ENCODE measurements at regions not wholly inside any gene's neighbourhood (a gene's known extent, or its start where the extent isn't known, plus 50 kb on each side); places are given as distances from the start of the nearest gene placed in this dataset.

- no peaks in the 10 kb centered on the region for H3K4me1 ChIP-seq (ENCODE audit: insufficient read depth, low read length, poor library complexity, severe bottlenecking)
- intact Hi-C loops (cut with micrococcal nuclease; ENCODE audit: unreplicated experiment), result no loop called here
- H3K4me3 ChIP-seq (ENCODE audit: low read depth, low read length, poor library complexity, severe bottlenecking), result no peak overlapping the region
- no peak overlapping the region for H3K27ac ChIP-seq (ENCODE audit: low read depth, low read length, poor library complexity, severe bottlenecking)
- no peaks in the 10 kb centered on the region for H3K27me3 ChIP-seq (replicated peaks; ENCODE audit: insufficient read depth, low read depth, low read length, poor library complexity)
- H3K36me3 ChIP-seq (ENCODE audit: insufficient read depth, low read length, poor library complexity, severe bottlenecking), result no peaks in the 10 kb centered on the region
- CTCF ChIA-PET, result no interaction called here
- POLR2A ChIA-PET (ENCODE audit: low non-redundant PET), result no interaction called here
- peaks cover 4% of the 10 kb centered on the region for H3K9me3 ChIP-seq (ENCODE audit: low read depth, low read length, poor library complexity, severe bottlenecking)
- TF ChIP-seq, protein P1, sequence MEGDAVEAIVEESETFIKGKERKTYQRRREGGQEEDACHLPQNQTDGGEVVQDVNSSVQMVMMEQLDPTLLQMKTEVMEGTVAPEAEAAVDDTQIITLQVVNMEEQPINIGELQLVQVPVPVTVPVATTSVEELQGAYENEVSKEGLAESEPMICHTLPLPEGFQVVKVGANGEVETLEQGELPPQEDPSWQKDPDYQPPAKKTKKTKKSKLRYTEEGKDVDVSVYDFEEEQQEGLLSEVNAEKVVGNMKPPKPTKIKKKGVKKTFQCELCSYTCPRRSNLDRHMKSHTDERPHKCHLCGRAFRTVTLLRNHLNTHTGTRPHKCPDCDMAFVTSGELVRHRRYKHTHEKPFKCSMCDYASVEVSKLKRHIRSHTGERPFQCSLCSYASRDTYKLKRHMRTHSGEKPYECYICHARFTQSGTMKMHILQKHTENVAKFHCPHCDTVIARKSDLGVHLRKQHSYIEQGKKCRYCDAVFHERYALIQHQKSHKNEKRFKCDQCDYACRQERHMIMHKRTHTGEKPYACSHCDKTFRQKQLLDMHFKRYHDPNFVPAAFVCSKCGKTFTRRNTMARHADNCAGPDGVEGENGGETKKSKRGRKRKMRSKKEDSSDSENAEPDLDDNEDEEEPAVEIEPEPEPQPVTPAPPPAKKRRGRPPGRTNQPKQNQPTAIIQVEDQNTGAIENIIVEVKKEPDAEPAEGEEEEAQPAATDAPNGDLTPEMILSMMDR (conservative IDR thresholded peaks at IDR 0.05; ENCODE audit: low read depth, low read length), result no peak
- TF ChIP-seq EZH2 (IDR thresholded peaks at IDR 0.05; ENCODE audit: borderline replicate concordance, low read depth, low read length, poor library complexity, severe bottlenecking), result no peak
- DNase-seq (ENCODE audit: low spot score), result no peak
- BruUV-seq (replicated peaks), result no TSS peak
These were observed 106.4 kb upstream of the SYNDIG1 start for GRCh38 chr20:24363031-24363430.

DNA sequence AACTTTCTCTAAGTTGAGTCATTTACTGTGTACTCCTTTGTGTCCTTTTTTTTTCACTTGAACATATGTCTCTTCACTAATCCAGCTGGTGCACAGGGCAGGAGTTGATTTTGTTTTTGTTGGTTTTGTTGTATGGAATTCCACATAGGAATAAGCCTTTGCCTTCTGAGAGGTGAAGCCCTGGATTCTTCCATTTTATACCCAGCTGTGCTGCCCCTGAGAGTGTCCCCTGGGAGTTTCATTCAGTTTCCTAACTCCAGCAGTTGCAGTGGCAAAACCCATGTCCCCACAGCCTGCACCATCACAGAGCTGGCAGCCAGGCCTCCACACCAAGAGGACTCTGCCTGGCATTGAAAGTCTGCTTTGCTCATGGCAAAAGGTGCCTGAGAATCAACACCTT is 107.3 kb upstream of the SYNDIG1 start:
- no peak for DNase-seq (ENCODE audit: low spot score)
- H3K27ac ChIP-seq (ENCODE audit: low read depth, low read length, poor library complexity, severe bottlenecking), result no peak overlapping the region
- TF ChIP-seq, protein P1 (conservative IDR thresholded peaks at IDR 0.05; ENCODE audit: low read depth, low read length), result no peak
- no peaks in the 10 kb centered on the region for H3K4me1 ChIP-seq (ENCODE audit: insufficient read depth, low read length, poor library complexity, severe bottlenecking)
- intact Hi-C loops (cut with micrococcal nuclease; ENCODE audit: unreplicated experiment), result no loop called here
- H3K36me3 ChIP-seq (ENCODE audit: insufficient read depth, low read length, poor library complexity, severe bottlenecking), result no peaks in the 10 kb centered on the region
- BruUV-seq (replicated peaks), result no TSS peak
- POLR2A ChIA-PET (ENCODE audit: low non-redundant PET), result no interaction called here
- CTCF ChIA-PET, result no interaction called here
- H3K27me3 ChIP-seq (replicated peaks; ENCODE audit: insufficient read depth, low read depth, low read length, poor library complexity), result no peaks in the 10 kb centered on the region
- no peak overlapping the region for H3K4me3 ChIP-seq (ENCODE audit: low read depth, low read length, poor library complexity, severe bottlenecking)
- peaks cover 4% of the 10 kb centered on the region for H3K9me3 ChIP-seq (ENCODE audit: low read depth, low read length, poor library complexity, severe bottlenecking)

- H3K4me3 ChIP-seq (ENCODE audit: low read depth, low read length, poor library complexity, severe bottlenecking), result no peak overlapping the region
- H3K36me3 ChIP-seq (ENCODE audit: insufficient read depth, low read length, poor library complexity, severe bottlenecking), result no peaks in the 10 kb centered on the region
- TF ChIP-seq EZH2 (IDR thresholded peaks at IDR 0.05; ENCODE audit: borderline replicate concordance, low read depth, low read length, poor library complexity, severe bottlenecking), result no peak
- TF ChIP-seq, protein P1 (conservative IDR thresholded peaks at IDR 0.05; ENCODE audit: low read depth, low read length), result no peak
- POLR2A ChIA-PET (ENCODE audit: low non-redundant PET), result no interaction called here
- intact Hi-C loops (cut with micrococcal nuclease; ENCODE audit: unreplicated experiment), result no loop called here
- H3K27me3 ChIP-seq (replicated peaks; ENCODE audit: insufficient read depth, low read depth, low read length, poor library complexity), result no peaks in the 10 kb centered on the region
- no peaks in the 10 kb centered on the region for H3K4me1 ChIP-seq (ENCODE audit: insufficient read depth, low read length, poor library complexity, severe bottlenecking)
- peaks cover 4% of the 10 kb centered on the region for H3K9me3 ChIP-seq (ENCODE audit: low read depth, low read length, poor library complexity, severe bottlenecking)
- H3K27ac ChIP-seq (ENCODE audit: low read depth, low read length, poor library complexity, severe bottlenecking), result no peak overlapping the region
- BruUV-seq (replicated peaks), result no TSS peak
- CTCF ChIA-PET, result no interaction called here
- DNase-seq (ENCODE audit: low spot score), result no peak
These were observed 107.9 kb upstream of the SYNDIG1 start for GRCh38 chr20:24361541-24361940.

All from A673 (cell line).